ENCODE measurements at regions not wholly inside any gene's neighbourhood (a gene's known extent, or its start where the extent isn't known, plus 50 kb on each side); places are given as distances from the start of the nearest gene placed in this dataset.

DNA sequence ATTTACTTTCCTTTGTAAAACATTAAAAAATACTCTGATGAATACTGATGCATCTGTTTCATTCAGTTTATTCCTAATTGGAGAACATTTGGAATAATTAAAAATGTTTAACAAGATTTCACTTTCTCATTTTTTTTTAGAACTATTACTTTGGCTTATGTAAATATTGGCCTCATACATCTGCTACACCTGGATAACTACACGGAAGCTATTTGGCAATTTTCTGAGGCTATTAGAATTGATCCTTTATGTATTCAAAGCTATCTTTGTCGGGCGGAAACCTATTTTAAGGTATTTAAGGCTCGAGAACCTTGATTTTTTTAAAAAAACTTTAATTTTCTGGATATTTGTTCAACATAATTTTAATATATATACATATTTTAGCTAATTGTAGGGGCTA, 196.7 kb downstream of the TTC6 start:
- Histone ChIP-seq H3K27me3 (ENCODE audit: insufficient read depth, low read depth, low read length) (no peaks in the 10 kb centered on the region), H3K4me3 (ENCODE audit: low read length) (no peak overlapping the region), H4K20me1 (ENCODE audit: insufficient read depth) (no peaks in the 10 kb centered on the region), H3K36me3 (ENCODE audit: insufficient read depth, low read length) (no peaks in the 10 kb centered on the region), H3K9me3 (ENCODE audit: low read length) (no peaks in the 10 kb centered on the region), H3K9me2 (ENCODE audit: insufficient read depth, low read length) (no peaks in the 10 kb centered on the region), H3K27ac (ENCODE audit: low read length) (no peak overlapping the region), H2AFZ (ENCODE audit: low read depth, low read length) (no peak overlapping the region), H3K4me2 (ENCODE audit: low read length) (no peak overlapping the region), H3K9ac (ENCODE audit: low read length) (no peak overlapping the region), H3F3A (ENCODE audit: insufficient read depth, low read length, poor library complexity, severe bottlenecking) (no peaks in the 10 kb centered on the region), H3K79me2 (replicated peaks; ENCODE audit: insufficient read depth, low read length) (no peaks in the 10 kb centered on the region)
- TF ChIP-seq EP300 (conservative IDR thresholded peaks at IDR 0.05; ENCODE audit: poor library complexity, severe bottlenecking) (no peak), EZH2 (IDR thresholded peaks at IDR 0.05; ENCODE audit: borderline replicate concordance, insufficient read depth, low read length, poor library complexity, severe bottlenecking) (no peak), SMC3 (conservative IDR thresholded peaks at IDR 0.05; ENCODE audit: poor library complexity) (no peak), TAF1 (IDR thresholded peaks at IDR 0.05; ENCODE audit: low read depth) (no peak), MXI1 (conservative IDR thresholded peaks at IDR 0.05; ENCODE audit: poor library complexity, severe bottlenecking) (no peak), RAD21 (conservative IDR thresholded peaks at IDR 0.05) (no peak), POLR2AphosphoS5 (IDR thresholded peaks at IDR 0.05) (no peak), CTCF (IDR thresholded peaks at IDR 0.05; ENCODE audit: poor library complexity, severe bottlenecking) (no peak), REST (IDR thresholded peaks at IDR 0.05; ENCODE audit: borderline replicate concordance) (no peak)

DNA sequence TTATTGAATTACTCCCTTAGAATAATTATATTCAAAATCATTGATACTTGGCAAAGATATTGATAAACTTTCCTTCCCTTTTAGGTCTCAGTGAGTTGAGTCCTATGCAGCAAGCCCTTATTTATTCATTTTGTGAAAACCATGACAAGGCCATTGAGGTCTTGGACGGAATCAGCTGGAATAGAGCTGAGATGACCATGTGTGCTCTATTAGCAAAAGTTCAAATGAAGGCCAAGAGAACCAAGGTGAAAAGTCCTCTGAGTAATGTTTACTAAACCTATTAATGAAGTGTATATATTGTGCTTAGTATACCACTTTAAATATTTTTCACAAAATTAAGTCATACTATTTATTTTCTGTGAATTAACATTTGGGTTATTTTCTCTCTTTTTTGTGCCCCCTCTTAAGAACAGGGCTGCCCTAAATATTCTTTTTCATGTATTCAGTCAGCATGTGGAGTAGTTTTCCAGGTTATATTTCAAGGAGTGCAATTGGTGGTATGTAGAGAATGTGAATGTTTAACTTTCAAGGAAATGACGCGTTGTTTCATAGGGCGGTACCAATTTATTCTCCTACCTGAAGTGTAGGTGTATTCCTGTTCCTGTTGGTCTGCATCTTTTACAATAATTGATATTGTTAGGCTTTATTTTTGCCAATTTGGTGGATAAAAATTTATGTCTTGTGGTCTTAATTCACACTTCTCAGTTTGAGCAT, 201.4 kb downstream of the TTC6 start:
- no peaks in the 10 kb centered on the region for H4K20me1 ChIP-seq (ENCODE audit: insufficient read depth)
- no peak overlapping the region for H2AFZ ChIP-seq (ENCODE audit: low read depth, low read length)
- no peak for TF ChIP-seq MXI1 (conservative IDR thresholded peaks at IDR 0.05; ENCODE audit: poor library complexity, severe bottlenecking)
- TF ChIP-seq SMC3 (conservative IDR thresholded peaks at IDR 0.05; ENCODE audit: poor library complexity), result no peak
- no peak for TF ChIP-seq REST (IDR thresholded peaks at IDR 0.05; ENCODE audit: borderline replicate concordance)
- TF ChIP-seq CTCF (IDR thresholded peaks at IDR 0.05; ENCODE audit: poor library complexity, severe bottlenecking), result no peak
- TF ChIP-seq RAD21 (conservative IDR thresholded peaks at IDR 0.05), result no peak
- no peak for TF ChIP-seq TAF1 (IDR thresholded peaks at IDR 0.05; ENCODE audit: low read depth)
- no peak for TF ChIP-seq POLR2AphosphoS5 (IDR thresholded peaks at IDR 0.05)
- H3K4me3 ChIP-seq (ENCODE audit: low read length), result no peak overlapping the region
- H3K27me3 ChIP-seq (ENCODE audit: insufficient read depth, low read depth, low read length), result no peaks in the 10 kb centered on the region
- H3K9ac ChIP-seq (ENCODE audit: low read length), result no peak overlapping the region
- H3K27ac ChIP-seq (ENCODE audit: low read length), result no peak overlapping the region
- no peaks in the 10 kb centered on the region for H3K79me2 ChIP-seq (replicated peaks; ENCODE audit: insufficient read depth, low read length)
- H3K36me3 ChIP-seq (ENCODE audit: insufficient read depth, low read length), result no peaks in the 10 kb centered on the region
- no peak overlapping the region for H3K4me2 ChIP-seq (ENCODE audit: low read length)
- H3K9me3 ChIP-seq (ENCODE audit: low read length), result no peaks in the 10 kb centered on the region
- no peaks in the 10 kb centered on the region for H3K9me2 ChIP-seq (ENCODE audit: insufficient read depth, low read length)
- no peaks in the 10 kb centered on the region for H3F3A ChIP-seq (ENCODE audit: insufficient read depth, low read length, poor library complexity, severe bottlenecking)

Measured in neural cell (in vitro differentiated cells).